ENCODE measurements at regions not wholly inside any gene's neighbourhood (a gene's known extent, or its start where the extent isn't known, plus 50 kb on each side); places are given as distances from the start of the nearest gene placed in this dataset.

DNA sequence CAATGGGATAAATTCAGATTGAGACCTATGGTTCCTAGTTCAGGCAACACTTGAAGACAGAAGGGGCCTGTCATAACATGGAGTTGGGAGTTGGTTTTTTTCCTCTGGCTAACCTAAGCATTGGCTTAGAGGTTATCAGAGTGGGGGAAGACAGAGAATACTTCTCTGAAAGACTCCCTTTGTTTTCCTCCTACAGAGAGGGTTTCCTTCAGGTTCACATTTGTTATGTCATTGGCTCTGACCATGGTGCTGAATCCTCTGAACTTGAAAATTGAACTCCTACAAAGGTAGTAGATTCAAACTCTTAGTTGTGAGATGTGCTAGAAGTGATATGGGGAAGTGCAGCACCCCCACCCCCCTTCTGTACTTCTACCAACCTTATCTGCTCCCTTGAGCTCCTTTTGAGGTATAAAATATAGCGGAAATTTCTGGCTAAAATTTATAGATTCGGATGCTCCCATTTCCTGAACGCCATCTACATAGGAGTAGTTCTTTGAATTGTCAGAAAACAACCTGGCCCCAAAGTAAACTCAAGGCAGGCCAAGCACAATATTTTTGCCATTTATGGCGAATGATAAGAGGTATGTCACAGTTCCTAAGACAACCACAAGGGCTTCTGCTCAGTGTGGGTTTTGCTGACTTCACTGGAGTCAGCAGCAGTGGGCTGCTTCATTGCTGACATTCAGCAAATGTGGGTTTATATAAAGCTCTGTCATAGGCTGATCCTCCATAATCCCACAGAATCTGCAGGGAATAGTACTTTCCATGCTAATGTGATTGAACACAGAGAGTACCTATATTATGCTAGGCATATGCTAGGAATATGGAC is 131.6 kb upstream of the KLF14 start:
- TF ChIP-seq CTCF (conservative IDR thresholded peaks at IDR 0.05 in 1 of 2, IDR thresholded peaks at IDR 0.05 in 1 of 2; ENCODE audit: extremely low read depth in 1 of 2, insufficient read depth in 1 of 2, low read depth in 1 of 2, low read length in 2 of 2): no peak
- TF ChIP-seq EZH2 (IDR thresholded peaks at IDR 0.05; ENCODE audit: borderline replicate concordance, low read length): no peak

Data from mammary epithelial cell (primary cell).